ENCODE measurements at regions not wholly inside any gene's neighbourhood (a gene's known extent, or its start where the extent isn't known, plus 50 kb on each side); places are given as distances from the start of the nearest gene placed in this dataset.

DNA sequence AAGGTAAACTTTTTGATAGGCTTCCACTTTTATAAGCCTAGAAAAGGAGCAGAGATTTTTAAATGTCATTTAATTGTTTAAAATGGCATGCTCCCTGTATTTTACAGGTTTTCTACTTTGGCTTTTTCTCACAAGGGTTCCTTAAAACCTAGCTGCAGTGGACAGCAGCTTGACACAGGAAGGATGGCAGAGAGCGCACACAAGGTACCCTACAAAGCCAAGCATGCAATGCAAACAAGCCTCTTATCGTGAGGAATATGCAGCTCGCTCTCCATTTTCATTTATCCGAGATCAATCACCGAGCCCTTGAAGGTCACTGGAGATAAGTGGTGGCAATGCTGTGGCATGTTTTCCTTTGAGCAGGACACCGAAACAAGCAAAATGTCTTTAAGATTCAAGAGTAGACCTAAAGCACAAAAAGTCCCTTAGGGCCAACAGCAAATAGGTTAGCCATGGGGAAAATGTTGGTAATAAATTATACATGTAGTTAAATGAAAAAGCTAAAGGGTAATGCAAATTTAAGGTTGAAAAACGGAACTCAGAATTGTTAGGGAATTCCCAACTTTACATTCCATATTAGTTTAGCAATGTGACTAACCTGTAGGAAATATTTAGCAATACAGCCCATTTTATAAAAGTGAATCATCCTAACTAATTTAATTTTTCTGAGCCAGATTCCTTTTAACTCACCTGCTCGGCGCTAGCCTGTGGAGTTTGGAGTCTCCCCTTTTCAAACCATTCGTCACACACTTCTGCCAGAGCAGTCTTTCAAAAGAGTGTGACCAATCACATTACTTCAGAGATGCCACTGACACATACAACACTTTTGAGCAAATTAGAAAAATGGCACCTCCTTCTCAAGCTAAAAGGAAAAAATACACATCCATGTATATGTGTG, 337.9 kb upstream of the PKDCC start:
- DNase-seq: peak; percentile 45

DNA sequence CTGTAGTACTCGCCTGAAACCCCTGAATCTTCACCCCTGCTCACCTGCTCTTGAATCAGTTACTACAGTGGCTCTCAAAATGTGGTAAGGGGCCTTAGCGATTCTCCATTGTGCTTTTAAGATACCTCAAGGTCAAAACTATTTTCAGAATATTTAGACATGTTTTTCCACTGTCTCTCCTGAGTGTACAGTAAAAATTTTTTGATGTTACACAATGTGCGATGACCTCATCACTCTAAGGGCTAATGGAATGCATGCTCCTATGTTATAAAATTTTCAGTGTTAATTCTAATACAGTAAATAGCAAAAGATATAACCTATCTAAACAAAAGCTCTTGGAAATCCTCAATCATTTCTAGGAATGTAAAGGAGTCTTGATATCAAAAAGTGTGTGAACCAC, 336.9 kb upstream of the PKDCC start:
- DNase-seq: no peak

DNA sequence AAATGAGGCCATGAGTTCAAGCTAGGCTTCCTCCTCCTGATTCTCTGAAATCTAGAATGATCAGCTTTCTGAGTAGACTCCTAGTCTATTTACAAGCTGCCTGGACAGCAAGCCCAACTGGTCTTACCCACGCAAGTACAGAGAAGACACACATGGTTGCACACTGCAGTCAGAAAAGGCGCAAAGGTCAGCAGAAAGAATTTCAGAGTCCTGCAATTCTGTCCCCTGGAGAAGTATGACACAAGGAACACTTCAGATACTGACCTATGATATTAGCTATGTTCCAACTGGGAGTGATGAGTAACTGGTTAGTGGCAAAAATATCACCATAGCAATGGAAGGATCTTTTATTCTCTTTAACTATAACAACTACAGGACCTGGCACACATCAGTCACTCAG, 336.1 kb upstream of the PKDCC start:
- DNase-seq: no peak

DNA sequence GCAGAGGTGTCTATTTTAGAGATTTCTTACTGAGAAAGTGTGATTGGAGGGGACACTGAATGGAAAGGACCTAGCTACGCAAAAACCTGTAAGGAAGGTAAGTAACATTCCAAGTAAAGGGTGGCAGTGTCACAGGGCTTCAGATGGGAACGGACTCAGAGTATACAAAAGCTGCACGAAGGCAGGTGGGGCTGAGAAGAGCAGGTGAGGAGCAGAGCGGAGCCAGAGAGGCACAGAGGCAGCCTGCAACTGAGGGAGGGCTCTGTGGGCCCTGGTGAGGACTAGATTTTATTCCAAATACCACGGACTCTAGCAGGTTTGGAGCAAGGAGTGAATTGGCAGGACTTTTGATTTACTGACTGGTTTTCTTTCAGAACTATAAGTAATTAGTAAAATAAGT, 331.3 kb upstream of the PKDCC start:
- peak; percentile 46 for DNase-seq

DNA sequence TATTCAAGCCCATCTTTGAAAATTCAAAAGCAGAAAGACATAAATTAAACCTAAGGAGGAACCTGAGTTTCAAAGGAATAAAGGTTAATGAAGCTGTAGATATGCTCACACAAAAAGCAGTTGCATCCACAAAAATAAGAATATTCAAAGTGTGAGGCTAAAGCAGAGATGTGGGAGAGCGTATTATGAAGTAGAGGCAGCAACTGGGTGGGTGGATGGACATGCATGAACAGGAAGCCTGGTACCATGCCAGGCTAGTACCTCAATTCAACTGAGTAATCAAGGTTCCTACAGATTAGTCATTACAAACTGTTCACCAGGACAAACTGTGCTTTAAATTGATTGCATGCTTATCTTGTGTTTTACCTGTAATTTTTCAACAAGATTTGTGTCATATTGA, 330.0 kb upstream of the PKDCC start:
- DNase-seq: no peak

DNA sequence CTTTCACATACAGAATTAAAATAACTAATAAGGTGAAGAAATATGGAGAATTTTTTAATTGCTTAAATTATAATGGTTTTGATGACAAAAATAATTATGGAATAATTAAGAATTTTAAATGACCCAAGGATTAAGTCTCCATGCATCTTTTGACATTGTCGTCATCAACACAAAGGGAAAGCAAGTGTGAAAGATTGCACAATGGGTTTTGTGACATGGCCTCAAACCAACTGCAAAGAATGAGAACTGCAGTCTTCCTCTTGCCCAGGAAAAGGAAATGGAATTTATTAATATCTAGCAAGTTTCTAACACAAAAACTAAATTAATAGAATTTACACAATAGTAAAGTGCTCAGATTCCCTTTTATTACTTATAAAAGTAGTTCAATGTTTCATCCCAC, 329.1 kb upstream of the PKDCC start:
- no peak for DNase-seq

DNA sequence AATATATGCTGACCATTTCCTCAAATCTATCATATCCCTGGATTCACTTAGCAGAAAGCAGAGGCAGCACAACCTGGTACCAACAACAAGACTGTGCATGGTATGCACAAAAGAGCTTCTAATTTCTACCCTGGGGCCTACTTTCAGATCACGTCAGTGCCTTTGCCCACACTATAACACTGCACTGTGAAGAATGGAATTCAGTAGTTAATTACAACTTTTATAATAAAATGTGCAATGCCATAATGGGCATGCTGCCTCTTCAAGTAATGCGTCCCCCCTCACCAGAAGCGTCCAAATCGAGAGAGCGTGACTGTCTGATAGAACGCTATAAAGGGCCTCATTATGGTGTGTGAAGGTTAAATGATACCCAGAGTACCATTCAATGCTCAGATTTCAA, 328.1 kb upstream of the PKDCC start:
- DNase-seq: no peak

DNA sequence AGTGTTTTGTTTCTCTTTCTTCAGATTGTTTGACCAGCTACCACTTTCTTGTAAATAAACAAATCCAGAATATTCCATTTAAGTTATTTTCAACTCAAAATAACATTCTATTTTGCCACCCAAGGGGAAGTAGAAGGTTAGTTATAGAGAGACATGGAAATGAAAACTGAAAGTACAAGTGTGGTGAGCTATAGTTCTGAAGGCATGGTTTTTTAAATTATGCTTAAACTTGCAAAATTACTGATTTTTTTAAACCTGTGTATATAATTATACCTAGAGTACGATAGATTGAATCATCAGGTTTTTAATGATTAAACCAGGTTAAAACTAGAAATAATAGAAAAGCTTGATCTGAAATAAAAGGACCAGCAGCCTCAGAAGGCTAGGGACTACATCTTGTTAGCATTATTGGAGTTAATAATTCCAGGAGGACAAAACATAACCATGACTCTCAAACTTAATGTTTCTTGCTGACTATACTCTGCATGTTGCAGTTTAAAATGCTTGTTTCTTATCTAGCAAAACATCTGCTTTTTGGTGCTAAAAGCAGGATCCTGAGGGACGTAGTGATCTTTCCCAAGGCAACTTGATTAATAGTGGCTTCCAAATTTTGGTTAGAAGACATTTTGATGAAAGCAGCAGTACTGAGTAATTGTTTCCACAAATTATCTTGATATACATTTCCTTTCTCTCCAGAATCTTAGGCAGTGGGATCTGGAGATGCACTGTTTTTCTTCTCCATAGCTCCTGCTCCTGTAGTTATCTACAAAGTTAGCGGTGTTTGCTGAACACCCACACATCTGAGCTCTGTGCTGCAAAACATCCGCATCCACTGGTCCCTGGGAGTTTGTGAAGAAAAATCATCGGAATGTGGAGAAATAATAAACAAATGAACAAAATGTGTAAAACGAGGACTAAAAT, 327.2 kb upstream of the PKDCC start:
- no peak for DNase-seq

DNA sequence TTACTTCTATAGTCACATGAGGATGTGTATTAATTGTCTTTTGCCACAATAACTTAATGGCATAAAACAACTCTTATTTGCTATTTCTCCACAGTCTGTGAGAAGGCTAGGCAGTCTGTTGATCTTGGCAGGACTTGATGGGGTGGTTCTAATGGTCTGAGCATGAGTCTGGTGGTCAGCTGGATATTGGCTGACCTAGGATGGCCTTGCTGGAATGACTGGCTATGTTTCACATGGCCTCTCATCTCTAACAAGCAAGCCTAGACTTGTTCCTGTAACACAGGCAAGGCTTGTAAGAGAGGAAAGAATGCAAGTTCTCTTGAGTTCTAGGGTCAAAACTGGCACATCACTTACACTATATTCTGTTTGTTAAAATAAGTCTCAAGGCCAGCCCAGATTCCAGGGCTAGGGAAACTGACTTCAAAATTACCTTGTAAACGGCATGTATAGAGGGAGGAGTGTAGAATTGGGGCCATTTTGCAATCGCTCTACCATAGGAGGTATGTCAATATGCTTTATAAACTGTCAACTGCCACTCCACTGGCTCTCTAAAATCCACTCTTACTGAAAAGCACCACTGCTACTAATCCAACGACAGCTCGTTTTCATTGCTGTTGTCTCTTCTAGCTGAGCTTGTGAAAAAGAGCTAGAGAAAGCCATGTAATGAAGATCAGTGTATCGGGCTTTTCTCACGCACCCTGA, 325.0 kb upstream of the PKDCC start:
- DNase-seq: peak; percentile 71

DNA sequence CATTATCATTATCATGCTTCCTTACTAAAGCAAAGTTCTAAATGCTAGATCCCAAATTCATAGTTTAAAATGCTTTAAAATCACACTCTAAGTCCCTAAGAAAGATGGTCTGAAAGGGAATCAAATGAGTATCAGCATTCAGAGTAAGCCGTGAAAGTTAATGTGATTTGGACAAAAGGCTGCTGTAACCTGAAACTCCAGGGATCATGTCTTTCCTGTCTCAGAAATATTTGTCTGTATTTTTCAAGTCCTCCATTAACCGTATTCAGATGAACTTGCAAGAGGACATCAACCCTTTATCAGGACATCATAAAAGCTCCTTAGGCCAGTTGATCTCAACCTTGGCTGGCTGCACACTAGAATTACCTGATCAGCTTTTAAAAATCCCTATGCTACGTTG, 324.3 kb upstream of the PKDCC start:
- peak; percentile 12 for DNase-seq

DNA sequence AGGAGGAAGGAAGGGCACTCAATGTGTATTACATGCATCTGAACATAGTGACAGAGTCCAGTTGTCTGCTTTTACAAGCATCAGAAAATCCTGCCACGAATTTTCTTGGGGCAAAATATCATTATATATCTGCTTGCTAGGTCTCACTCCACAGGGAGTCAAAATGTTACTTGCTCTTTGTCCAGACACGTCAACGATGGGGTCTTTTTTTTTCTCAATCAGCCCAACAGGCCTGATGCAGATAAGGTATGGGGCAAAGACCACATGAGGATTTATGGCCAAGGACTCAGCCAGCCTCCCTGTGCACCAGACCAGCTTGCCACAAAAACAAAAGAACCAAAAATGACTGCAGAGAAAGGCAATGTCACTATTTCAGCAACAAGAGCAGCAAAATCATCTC, 323.4 kb upstream of the PKDCC start:
- DNase-seq: no peak

DNA sequence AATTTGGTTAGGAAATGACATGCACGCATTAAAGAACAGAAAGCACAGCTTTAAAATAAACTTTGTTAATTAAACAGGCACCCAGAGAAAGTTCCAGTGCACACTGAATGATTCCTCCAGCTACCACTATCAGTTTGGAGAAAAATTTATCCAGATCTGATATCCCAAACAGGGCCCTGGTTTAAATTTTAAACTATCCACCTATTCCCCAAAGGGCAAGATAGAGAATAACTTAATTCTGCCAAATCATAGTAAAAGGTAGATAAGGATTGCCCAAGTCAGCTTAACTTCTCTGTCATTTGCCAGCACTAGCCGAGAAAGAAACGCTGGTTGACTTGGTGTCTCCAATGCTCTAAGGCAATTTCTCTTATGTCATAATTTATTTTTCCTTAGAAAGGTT, 321.9 kb upstream of the PKDCC start:
- no peak for DNase-seq

DNA sequence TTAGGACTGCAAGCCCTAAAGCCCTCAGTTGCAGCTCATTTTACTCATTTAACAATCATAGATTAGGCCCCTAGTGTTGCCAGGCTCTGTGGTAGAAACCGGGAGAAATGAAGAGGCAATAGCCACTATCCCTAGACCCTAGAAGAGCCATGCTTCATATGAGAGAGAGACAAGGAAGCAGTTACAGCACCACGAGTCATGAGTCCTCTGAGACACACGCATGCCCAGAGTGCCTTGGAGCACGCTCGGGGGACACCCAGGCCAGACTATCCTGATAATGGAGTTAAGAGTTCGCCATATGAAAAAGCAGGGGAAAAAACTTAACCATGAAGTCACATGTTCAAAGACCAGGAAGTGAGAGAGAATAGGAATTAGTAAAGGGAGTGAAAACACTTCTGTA, 321.5 kb upstream of the PKDCC start:
- no peak for DNase-seq

DNA sequence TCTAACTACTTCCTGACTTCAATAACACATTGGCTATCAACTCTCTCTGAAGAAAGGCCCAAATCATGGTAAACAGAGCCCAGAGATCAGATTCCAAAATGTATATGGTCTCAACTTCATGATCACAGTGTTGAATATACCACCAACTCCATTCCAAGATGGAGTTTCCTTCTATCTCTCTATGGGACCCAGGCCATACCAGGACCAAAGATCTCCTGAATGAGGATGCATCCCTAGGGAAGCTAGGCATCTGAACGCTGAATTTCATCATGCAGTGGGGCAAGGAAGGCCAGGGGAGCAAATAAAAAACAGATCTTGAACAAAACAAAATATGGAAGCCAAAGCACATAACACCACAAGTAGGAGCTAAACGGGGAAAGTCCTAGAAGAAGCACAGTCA, 320.7 kb upstream of the PKDCC start:
- no peak for DNase-seq

DNA sequence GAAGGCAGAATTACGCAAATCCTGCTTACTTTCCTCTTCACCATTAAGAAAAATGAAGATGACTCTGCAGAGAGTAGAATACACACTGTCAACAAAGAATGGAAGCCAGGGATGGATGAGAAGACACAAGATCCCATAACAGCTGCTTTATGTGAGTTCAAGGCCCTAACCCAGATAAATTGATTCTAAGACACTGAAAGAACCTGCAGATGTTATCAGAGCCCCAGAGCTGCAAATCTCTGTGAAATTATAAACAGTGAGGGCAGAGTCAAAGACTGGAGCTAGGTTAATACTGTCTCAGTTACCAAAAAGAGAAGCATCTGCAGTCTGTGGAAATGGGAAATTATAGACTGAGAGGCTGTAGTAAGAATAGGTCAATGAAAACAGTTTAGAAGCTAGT, 320.1 kb upstream of the PKDCC start:
- DNase-seq: no peak

DNA sequence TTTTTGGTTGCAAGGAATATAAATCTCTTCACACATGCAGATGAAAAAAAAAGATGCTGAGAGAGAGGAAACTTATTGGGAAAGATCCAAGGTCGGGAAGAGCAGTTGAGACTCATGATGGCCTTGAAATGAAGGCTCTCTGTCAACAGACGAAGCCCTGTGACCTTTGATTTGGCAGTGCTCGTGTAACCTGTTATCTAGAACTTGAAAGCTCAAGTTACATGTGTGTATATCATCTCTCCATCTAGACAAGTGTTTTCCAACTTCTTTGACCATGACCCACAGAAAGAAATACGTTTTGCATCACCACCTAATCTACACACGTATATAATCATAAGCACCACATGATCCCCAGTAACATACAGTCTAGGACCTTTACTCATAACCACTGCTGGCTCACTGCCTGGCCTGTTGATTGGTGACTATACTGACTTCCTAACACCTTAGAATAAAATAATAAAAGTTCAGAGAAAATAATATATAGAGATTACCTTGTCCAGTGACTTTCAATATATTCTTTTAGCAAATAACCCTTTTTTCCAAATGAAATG, 319.0 kb upstream of the PKDCC start:
- peak; percentile 52 for DNase-seq

DNA sequence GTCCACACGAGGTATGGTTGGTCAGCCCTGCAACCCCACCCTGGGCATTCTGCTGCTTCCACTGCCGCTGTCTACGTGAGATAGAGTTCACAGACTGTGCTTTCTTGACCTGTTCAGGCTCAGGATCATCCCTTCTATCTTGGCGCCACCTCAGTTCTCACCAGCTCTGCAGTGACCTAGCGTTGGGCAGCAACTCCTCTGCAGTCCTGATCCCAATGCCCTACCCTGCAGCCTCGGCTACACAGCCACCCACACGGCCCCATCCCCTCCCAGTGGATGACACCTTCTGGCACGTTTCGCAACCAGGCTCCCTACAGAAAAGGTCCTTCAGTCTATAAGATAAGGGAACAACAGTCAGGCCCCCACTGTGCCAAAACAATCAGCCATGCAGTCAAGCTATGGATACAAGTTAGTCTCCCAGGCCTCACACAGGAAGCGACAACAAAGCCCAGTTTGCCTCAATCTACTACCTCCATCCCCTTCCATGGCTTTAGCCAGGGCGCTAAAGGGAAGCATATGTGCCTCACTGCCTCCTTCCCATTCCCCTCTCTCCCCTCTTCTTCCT, 317.9 kb upstream of the PKDCC start:
- no peak for DNase-seq

DNA sequence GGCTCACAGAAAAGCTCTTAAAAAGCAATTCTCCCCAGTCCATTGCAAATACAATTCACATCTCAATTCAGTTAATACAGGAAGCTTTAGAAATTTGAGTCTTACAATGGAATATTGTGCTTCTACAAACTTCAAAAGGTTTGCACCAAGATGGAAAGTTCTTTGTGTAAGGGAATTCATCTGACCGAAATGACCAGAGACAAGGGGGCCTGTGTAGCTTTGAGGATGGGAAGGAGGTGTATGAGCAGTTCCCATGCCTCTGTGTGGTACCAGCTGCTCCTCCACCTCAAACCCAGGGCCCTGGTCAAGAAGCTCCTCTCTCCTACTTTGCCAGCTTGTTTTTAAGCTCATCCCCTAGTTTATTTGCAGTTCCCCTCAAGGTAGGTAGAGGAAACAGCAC, 312.8 kb upstream of the PKDCC start:
- DNase-seq: no peak

DNA sequence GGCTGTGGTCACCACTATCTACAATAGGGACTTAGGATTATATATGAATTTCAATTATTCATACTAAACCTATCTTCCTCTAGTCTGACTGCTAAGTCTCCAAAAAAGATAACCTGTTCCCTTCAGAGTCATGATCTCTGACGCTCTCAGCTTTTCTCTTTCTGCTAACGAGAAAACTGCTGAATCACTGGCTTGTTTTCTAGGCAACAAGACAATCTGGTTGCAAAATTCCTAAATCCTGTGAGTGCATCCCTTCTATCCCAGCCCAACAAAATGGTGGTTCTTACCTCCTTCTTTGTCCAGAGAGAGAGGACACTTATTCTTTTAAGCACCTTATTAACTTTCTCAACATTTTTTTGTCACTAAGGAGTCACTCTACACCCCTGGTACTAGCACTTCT, 312.3 kb upstream of the PKDCC start:
- DNase-seq: no peak

DNA sequence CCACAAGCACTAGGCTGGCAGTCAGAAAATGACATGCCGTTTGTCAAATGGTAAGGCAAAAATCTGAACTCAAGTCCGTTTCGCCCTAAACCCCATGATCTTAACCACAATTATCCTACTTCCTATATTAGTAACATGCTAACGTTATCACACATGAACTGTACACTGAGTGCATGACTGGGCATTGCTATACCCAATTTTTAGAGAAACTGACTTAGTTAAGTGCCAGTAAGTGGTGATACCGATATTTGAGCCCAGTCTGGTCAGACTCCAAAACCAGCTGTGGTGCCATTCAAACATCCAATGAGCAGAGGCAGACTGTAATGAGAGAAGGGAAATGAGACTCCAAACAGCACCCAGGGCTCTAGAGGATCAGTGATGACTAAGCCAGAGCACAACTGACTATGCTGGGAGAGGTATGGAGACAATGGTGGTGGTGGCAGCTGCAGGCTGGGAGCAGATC, 311.7 kb upstream of the PKDCC start:
- peak; percentile 41 for DNase-seq

DNA sequence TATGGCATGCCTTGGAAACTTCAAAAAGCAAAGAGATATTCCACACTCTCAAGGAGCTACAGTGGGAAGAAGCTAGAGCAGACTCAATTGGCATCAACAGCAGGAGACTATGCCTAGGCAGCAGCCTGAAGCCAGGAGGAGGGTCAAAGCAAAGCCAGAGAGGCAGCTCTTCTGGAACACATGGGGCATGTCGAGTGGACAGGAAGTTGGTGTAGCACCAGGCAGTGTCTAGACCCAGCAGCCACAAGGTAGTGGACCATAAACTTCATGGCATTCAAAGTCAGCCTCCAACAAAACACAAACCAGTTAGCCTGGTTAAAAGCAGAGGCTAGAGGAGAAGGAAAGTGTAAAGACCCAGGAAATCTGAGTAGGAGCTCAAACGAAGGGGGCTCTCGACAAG, 311.2 kb upstream of the PKDCC start:
- peak; percentile 41 for DNase-seq

DNA sequence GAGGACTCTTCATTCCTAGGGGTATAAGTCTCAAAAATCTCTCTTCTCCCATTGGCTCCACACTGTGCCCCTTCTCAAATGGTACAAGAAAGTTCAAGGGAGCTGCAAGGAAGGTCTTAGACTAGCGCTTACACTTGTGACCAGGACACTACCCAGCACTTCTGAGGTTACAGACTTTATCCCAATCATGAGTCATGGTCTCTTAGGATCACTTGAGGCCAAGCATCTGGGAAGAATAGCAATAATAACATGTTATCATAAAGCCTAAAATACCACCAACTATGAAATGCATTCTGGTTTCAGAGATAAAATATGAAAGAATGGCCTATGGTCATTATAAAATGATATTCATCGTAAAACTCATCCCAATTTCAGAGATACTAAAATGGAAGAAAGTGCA, 309.9 kb upstream of the PKDCC start:
- DNase-seq: no peak
